ENCODE measurements at regions not wholly inside any gene's neighbourhood (a gene's known extent, or its start where the extent isn't known, plus 50 kb on each side); places are given as distances from the start of the nearest gene placed in this dataset.
"Not testable (repeated sequence)": the region's sequence is repeated elsewhere in the genome, so short reads cannot be mapped to it uniquely, and the experiment has no call there.

DNA sequence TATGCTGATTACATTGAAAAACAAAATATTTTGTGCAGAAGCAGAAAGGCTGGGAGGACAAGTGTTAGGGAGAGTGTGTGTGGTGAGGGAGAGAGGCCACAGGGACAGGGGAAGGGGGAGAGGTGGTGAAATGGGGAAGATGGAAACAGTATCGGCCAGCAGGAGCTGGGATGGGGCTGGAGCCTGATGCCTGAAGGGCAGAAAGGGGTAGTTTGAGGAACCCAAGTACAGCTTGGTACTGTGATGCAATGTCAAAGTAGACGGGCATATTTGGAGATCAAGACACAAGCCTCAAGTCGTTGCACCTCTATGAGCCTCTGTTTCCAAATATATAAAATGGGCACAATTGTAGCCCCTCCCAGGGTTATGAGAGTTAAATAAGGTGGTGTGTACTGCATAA, 152.1 kb downstream of the LPIN1 start:
- TF ChIP-seq ZFX (IDR thresholded peaks at IDR 0.05; ENCODE audit: borderline replicate concordance): no peak
- TF ChIP-seq, protein P1, sequence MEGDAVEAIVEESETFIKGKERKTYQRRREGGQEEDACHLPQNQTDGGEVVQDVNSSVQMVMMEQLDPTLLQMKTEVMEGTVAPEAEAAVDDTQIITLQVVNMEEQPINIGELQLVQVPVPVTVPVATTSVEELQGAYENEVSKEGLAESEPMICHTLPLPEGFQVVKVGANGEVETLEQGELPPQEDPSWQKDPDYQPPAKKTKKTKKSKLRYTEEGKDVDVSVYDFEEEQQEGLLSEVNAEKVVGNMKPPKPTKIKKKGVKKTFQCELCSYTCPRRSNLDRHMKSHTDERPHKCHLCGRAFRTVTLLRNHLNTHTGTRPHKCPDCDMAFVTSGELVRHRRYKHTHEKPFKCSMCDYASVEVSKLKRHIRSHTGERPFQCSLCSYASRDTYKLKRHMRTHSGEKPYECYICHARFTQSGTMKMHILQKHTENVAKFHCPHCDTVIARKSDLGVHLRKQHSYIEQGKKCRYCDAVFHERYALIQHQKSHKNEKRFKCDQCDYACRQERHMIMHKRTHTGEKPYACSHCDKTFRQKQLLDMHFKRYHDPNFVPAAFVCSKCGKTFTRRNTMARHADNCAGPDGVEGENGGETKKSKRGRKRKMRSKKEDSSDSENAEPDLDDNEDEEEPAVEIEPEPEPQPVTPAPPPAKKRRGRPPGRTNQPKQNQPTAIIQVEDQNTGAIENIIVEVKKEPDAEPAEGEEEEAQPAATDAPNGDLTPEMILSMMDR (IDR thresholded peaks at IDR 0.05): no peak

DNA sequence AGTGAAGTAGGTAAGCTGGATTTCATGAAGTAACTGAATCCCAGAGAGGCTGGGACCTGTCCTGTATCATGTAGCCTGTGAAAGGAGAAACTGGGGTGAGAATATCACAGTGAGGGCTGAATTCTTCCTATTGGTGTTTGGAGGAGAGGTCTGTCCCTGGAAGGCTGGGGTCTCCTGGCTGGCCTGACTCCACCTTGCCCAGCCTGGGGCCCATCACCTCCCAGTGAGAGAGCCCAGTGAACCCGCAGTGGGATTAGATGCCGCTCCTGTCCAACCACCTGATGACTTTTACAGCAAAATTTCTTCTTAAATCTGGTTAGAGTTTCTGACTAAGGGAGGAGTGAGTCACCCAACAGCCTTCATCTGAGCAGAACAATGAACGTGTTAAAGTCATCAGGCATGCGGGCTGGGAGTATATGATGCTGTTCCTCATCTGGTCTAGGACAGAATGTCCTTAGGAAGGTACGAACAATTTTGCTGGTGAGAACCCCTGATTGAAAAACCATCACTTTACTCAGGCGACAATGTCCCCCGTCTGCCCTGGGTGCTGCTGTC, 152.9 kb downstream of the LPIN1 start:
- TF ChIP-seq, protein P1 (IDR thresholded peaks at IDR 0.05): no peak
- no peak for TF ChIP-seq ZFX (IDR thresholded peaks at IDR 0.05; ENCODE audit: borderline replicate concordance)
- H3K27ac ChIP-seq: no peak overlapping the region

More for the DNA sequence above, 152.1 kb downstream of the LPIN1 start:
- H3K27ac ChIP-seq: no peak overlapping the region

DNA sequence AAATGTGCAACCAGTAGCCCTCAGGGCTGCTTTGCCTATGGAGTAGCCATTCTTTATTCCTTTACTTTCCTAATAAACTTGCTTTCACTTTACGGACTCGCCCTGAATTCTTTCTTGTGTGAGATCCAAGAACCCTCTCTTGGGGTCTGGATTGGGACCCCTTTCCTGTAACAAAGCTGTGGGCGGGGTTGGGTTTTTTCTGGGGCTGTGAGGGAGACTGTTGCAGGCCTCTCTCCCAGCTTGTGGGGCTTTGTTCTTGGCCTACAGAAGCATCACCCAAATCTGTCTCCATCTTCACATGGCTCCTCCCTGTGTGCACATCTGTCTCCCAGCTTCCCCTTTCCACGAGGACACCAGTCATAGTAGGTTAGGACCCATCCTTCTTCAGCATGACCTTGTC, 154.5 kb downstream of the LPIN1 start:
- not testable (repeated sequence) for H3K27ac ChIP-seq

DNA sequence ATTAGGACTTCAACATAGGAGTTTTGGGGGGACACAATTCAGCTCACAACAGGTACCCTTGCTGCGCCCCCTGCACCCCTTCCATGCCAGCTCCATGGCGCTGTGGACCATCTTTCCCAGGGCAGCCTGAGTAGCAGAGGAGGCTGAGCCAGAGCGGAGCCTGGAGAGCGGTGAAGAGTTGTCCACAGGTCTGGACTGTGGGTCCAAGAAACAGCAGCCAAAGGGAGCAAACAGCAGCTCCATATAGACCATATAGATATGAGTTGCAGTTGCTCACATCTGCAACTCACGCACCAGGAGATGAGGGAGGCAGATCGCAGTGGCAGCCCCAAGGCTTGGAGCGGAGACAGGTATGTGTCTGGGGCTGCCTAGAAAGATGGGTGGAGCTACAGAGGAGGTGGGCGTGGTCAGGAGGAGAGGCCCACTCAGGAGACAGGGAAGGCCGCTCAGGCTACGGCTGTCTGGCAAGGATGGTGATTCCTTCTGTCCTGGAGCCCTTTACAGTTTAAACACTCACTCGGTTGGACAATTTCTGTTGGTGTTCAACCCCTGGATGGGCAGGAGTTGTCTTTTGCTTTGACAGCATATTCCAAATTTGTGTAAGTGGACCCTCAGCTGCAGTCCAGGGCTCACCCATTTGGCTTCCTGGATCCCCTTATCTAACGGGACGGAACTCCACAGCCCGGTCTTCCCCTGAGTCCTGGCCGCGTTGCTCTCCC, 155.1 kb downstream of the LPIN1 start:
- TF ChIP-seq, protein P1 (IDR thresholded peaks at IDR 0.05): no peak
- TF ChIP-seq ZFX (IDR thresholded peaks at IDR 0.05; ENCODE audit: borderline replicate concordance): no peak
- H3K27ac ChIP-seq: no peak overlapping the region

DNA sequence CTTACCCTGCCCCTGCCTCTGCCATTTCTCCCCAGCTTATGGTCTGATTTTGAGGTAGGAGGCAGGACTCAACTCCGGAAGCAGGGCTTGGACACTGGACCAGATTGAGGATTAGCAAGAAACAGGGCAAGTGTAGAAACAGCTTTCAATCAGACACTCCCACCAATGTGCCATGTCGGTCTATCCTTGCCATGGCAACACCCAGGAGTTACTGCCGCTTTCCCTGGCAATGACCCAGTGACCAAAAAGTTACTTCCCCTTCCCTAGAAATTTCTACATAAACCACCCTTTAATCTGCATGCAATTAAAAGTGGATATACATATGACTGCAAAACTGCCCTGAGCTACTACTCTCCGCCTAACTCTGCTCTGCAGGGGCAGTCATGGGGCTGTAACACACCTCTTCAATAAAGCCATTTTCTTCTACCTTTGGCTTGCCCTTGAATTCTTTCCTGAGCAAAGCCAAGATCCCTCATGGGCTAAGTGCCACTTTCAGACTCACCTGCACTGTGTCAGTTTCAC, 156.7 kb downstream of the LPIN1 start:
- no peak overlapping the region for H3K27ac ChIP-seq
- TF ChIP-seq, protein P1 (IDR thresholded peaks at IDR 0.05): no peak
- TF ChIP-seq ZFX (IDR thresholded peaks at IDR 0.05; ENCODE audit: borderline replicate concordance): no peak

DNA sequence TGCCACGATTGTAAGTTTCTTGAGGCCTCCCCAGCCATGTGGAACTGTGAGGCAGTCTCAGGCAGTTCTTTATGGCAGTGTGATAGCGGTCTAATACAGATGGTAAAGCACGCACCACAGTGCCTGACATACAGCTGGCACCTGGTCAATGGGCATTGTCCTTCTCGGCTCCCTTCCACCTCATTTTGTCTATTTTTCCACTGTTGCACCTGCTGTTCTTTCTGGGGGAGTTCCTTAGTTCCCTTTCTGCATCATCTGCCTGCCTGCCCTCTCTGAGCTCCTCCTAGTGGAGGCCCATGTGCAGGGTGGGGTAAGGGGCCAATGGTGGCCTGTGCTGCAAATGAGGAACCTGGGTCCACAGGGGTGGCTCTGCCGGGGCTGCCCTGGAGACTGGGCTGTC, 157.6 kb downstream of the LPIN1 start:
- no peak overlapping the region for H3K27ac ChIP-seq
- TF ChIP-seq, protein P1 (IDR thresholded peaks at IDR 0.05): no peak
- TF ChIP-seq ZFX (IDR thresholded peaks at IDR 0.05; ENCODE audit: borderline replicate concordance): no peak

DNA sequence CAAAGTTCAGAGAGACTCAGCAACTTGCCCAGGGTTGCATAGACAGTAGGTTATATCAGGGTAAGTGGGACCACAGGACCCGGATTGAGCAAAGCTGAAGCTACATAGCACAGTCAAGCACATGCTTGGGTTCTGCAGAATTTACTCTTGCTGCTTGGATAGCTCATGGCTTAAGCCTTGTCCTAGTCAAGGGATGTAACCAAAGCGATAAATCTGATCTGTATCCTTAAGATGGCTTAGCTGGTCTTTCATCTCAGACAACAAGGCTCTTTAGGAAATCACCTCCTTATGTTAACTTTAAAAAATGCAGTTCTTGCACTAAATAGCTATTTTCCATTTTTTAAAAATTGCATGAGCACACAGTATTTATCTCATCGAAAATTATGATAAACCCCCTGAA, 158.5 kb downstream of the LPIN1 start:
- H3K27ac ChIP-seq: no peak overlapping the region
- no peak for TF ChIP-seq ZFX (IDR thresholded peaks at IDR 0.05; ENCODE audit: borderline replicate concordance)
- TF ChIP-seq, protein P1 (IDR thresholded peaks at IDR 0.05): no peak

Measured in 22Rv1 (cell line).